Hepatocyte (in vitro differentiated cells): ENCODE measurements at regions not wholly inside any gene's neighbourhood (a gene's known extent, or its start where the extent isn't known, plus 50 kb on each side); places are given as distances from the start of the nearest gene placed in this dataset.

Experiments
- DNase-seq: peaks from one replicate; pipeline ENCODE4 v3.0.0-alpha.2; 2016; ENCODE audit warnings: low spot score
- H2AFZ ChIP-seq: fragments of 200-600 bp; sonication (generic); 2 replicates; pipeline ENCODE4 v1.6.0; 2016; ENCODE audit warnings: antibody characterized with exemption, mild to moderate bottlenecking
- H3K27ac ChIP-seq: fragments of 200-600 bp; sonication (generic); 2 replicates; pipeline ENCODE4 v1.5.1; 2016; ENCODE audit warnings: mild to moderate bottlenecking
- H3K27me3 ChIP-seq: fragments of 200-600 bp; sonication (generic); 2 replicates; pipeline ENCODE4 v1.6.1; 2016
- H3K36me3 ChIP-seq: fragments of 200-600 bp; sonication (generic); replicated peaks from 2 replicates; pipeline ENCODE4 v1.5.1; 2016; ENCODE audit warnings: low read depth; ENCODE audit not compliant: insufficient read depth
- H3K4me1 ChIP-seq: fragments of 200-600 bp; sonication (generic); 2 replicates; pipeline ENCODE4 v1.5.1; 2016; ENCODE audit warnings: mild to moderate bottlenecking, moderate library complexity; ENCODE audit not compliant: insufficient read depth
- H3K4me2 ChIP-seq: fragments of 200-600 bp; sonication (generic); 2 replicates; pipeline ENCODE4 v1.6.0; 2016
- H3K4me3 ChIP-seq: fragments of 200-600 bp; sonication (generic); 2 replicates; pipeline ENCODE4 v1.5.1; 2016; ENCODE audit warnings: mild to moderate bottlenecking
- H3K79me2 ChIP-seq: fragments of 200-600 bp; sonication (generic); 2 replicates; pipeline ENCODE4 v1.6.0; 2017; ENCODE audit warnings: mild to moderate bottlenecking
- H3K9me2 ChIP-seq: fragments of 200-600 bp; sonication (generic); replicated peaks from 2 replicates; pipeline ENCODE4 v1.6.0; 2017; ENCODE audit warnings: mild to moderate bottlenecking; ENCODE audit not compliant: insufficient read depth
- H3K9me3 ChIP-seq: fragments of 200-600 bp; sonication (generic); 2 replicates; pipeline ENCODE4 v1.5.1; 2016; ENCODE audit warnings: low read depth, mild to moderate bottlenecking
- H4K20me1 ChIP-seq: fragments of 200-600 bp; sonication (generic); 2 replicates; pipeline ENCODE4 v1.6.0; 2016; ENCODE audit warnings: mild to moderate bottlenecking; ENCODE audit not compliant: insufficient read depth, poor library complexity, severe bottlenecking
- CTCF ChIP-seq: fragments of 200-600 bp; sonication (generic); IDR thresholded peaks from 2 replicates; pipeline ENCODE4 v1.5.1; 2016; ENCODE audit warnings: antibody characterized with exemption, mild to moderate bottlenecking; ENCODE audit not compliant: poor library complexity
- EZH2 ChIP-seq: fragments of 200-600 bp; sonication (generic); IDR thresholded peaks from 2 replicates; pipeline ENCODE4 v1.6.1; 2016; ENCODE audit warnings: antibody characterized with exemption, mild to moderate bottlenecking, borderline replicate concordance
- EZH2phosphoT487 ChIP-seq: fragments of 200-600 bp; sonication (generic); IDR thresholded peaks from one replicate; pipeline ENCODE4 v1.6.1; 2018; ENCODE audit warnings: antibody characterized with exemption, mild to moderate bottlenecking, low read depth, moderate library complexity; ENCODE audit not compliant: unreplicated experiment, severe bottlenecking
- WGBS: methylation state at CpG from one replicate; pipeline ENCODE4 v1.1.6; 2016; ENCODE audit warnings: low lambda C conversion rate; ENCODE audit errors: missing lambda C conversion rate; 5-methylcytosine and 5-hydroxymethylcytosine counted together

- Histone ChIP-seq H3K4me1 (no peaks in the 10 kb centered on the region), H3K9me2 (no peaks in the 10 kb centered on the region), H3K79me2 (no peaks in the 10 kb centered on the region), H3K27ac (no peak overlapping the region), H3K27me3 (no peaks in the 10 kb centered on the region), H3K4me2 (no peak overlapping the region), H3K4me3 (no peak overlapping the region), H2AFZ (no peak overlapping the region), H3K36me3 (no peaks in the 10 kb centered on the region), H4K20me1 (no peaks in the 10 kb centered on the region), H3K9me3 (no peaks in the 10 kb centered on the region)
- WGBS = 85% methylated on average over 3 of the region's 3 CpGs
- DNase-seq = no peak
- TF ChIP-seq EZH2phosphoT487 (no peak), CTCF (no peak), EZH2 (no peak)
Measured at GRCh38 chr3:20361000-20361399, 175.0 kb upstream of the SGO1 start.

GRCh38 chr3:20353286-20353685 lies 167.3 kb upstream of the SGO1 start:
- Histone ChIP-seq H3K9me3 (no peaks in the 10 kb centered on the region), H3K27ac (no peak overlapping the region)
- 76% methylated on average over 1 of the region's 1 CpG for WGBS

GRCh38 chr3:20352546-20353179 lies 166.7 kb upstream of the SGO1 start:
- no peaks in the 10 kb centered on the region for H3K79me2 ChIP-seq
- 53% methylated on average over 3 of the region's 3 CpGs for WGBS

More at GRCh38 chr3:20353286-20353685, 167.3 kb upstream of the SGO1 start:
- Histone ChIP-seq H3K79me2 (no peaks in the 10 kb centered on the region), H3K36me3 (no peaks in the 10 kb centered on the region), H3K27me3 (no peaks in the 10 kb centered on the region), H4K20me1 (no peaks in the 10 kb centered on the region), H3K4me2 (no peak overlapping the region), H3K4me1 (no peaks in the 10 kb centered on the region), H2AFZ (no peak overlapping the region), H3K4me3 (no peak overlapping the region), H3K9me2 (no peaks in the 10 kb centered on the region)
- TF ChIP-seq EZH2phosphoT487 (no peak), EZH2 (no peak), CTCF (no peak)
- no peak for DNase-seq

More at GRCh38 chr3:20352546-20353179, 166.7 kb upstream of the SGO1 start:
- Histone ChIP-seq H3K9me3 (no peaks in the 10 kb centered on the region), H3K27me3 (no peaks in the 10 kb centered on the region), H2AFZ (no peak overlapping the region), H3K9me2 (no peaks in the 10 kb centered on the region), H3K36me3 (no peaks in the 10 kb centered on the region), H3K27ac (no peak overlapping the region), H3K4me2 (no peak overlapping the region), H3K4me3 (no peak overlapping the region), H4K20me1 (no peaks in the 10 kb centered on the region), H3K4me1 (no peaks in the 10 kb centered on the region)
- no peak for TF ChIP-seq EZH2phosphoT487
- no peak for TF ChIP-seq EZH2
- TF ChIP-seq CTCF = no peak
- no peak for DNase-seq
